ENCODE measurements at regions not wholly inside any gene's neighbourhood (a gene's known extent, or its start where the extent isn't known, plus 50 kb on each side); places are given as distances from the start of the nearest gene placed in this dataset.

- no peak overlapping the region for H3K27ac ChIP-seq (ENCODE audit: extremely low read depth, low read depth, low read length)
- no peaks in the 10 kb centered on the region for H3K4me1 ChIP-seq (replicated peaks in 1 of 2; ENCODE audit: control insufficient read depth in 2 of 2, insufficient read depth in 2 of 2, low read length in 2 of 2)
- BruUV-seq (replicated peaks) = no TSS peak
- H3K9ac ChIP-seq (ENCODE audit: insufficient read depth in 1 of 2, low read depth in 2 of 2, low read length in 2 of 2) = no peak overlapping the region
- intact Hi-C loops (cut with micrococcal nuclease) (no loop called here), in situ Hi-C loops (cut with MboI) (no loop called here)
- no peaks in the 10 kb centered on the region for H4K20me1 ChIP-seq (replicated peaks; ENCODE audit: control insufficient read depth, insufficient read depth, low read length)
- H2AFZ ChIP-seq (ENCODE audit: low read depth, low read length) = no peak overlapping the region
- ChIA-PET CTCF (ENCODE audit: low intra/inter-chr PET ratio) (no interaction called here), POLR2A (no interaction called here)
- WGBS (ENCODE audit: insufficient coverage, low coverage, missing lambda C conversion rate) = 0% methylated on average over 1 of the region's 1 CpG
- H3K4me3 ChIP-seq = no peak overlapping the region
- ATAC-seq (no peak), FAIRE-seq (no peak), DNase-seq (ENCODE audit: extremely low read depth in 1 of 4, low spot score in 3 of 4) (no peak)
- no peaks in the 10 kb centered on the region for H3K9me1 ChIP-seq (ENCODE audit: control insufficient read depth, insufficient read depth, low read length)
- no peaks in the 10 kb centered on the region for H3K79me2 ChIP-seq (ENCODE audit: control insufficient read depth, insufficient read depth, low read length)
- H3K36me3 ChIP-seq (ENCODE audit: control insufficient read depth, insufficient read depth, low read length) = no peaks in the 10 kb centered on the region
- no peaks in the 10 kb centered on the region for H3K27me3 ChIP-seq (ENCODE audit: control insufficient read depth in 2 of 2, insufficient read depth in 2 of 2, low read length in 2 of 2)
- no peak overlapping the region for H3K4me2 ChIP-seq (ENCODE audit: insufficient read depth, low read length)
- H3K9me3 ChIP-seq (replicated peaks; ENCODE audit: control insufficient read depth, insufficient read depth, low read depth, low read length) = no peaks in the 10 kb centered on the region
- TF ChIP-seq POLR2AphosphoS5 (IDR thresholded peaks at IDR 0.05; ENCODE audit: control insufficient read depth, insufficient read depth, low read depth, low read length) (no peak), ZNF318 (IDR thresholded peaks at IDR 0.05; ENCODE audit: borderline replicate concordance in 1 of 2, low read depth in 1 of 2) (no peak), FIP1L1 (IDR thresholded peaks at IDR 0.05; ENCODE audit: low read depth, low read length, poor library complexity, severe bottlenecking) (no peak), DACH1 (IDR thresholded peaks at IDR 0.05; ENCODE audit: partially characterized antibody) (no peak), HMGXB4 (CRISPR knock-in tag; IDR thresholded peaks at IDR 0.05) (no peak), BDP1 (IDR thresholded peaks at IDR 0.05; ENCODE audit: insufficient read depth, insufficient read length) (no peak), FOXM1 (IDR thresholded peaks at IDR 0.05; ENCODE audit: low read depth) (no peak), FOXM1 (CRISPR knock-in tag; IDR thresholded peaks at IDR 0.05; ENCODE audit: low read depth) (no peak), ADNP (tag; IDR thresholded peaks at IDR 0.05) (no peak), E2F3 (CRISPR knock-in tag; IDR thresholded peaks at IDR 0.05) (no peak), FUS (optimal IDR thresholded peaks at IDR 0.05; ENCODE audit: low read depth, low read length) (no peak)
Observed at GRCh38 chr4:43959976-43960375, 488.6 kb downstream of the KCTD8 start.
